Fibroblast of lung (primary cell): ENCODE measurements at regions not wholly inside any gene's neighbourhood (a gene's known extent, or its start where the extent isn't known, plus 50 kb on each side); places are given as distances from the start of the nearest gene placed in this dataset.

ENCODE experiments used
- CTCF ChIP-seq, 2 donors: IDR thresholded peaks in 1 of 2; conservative IDR thresholded peaks in 1 of 2; 1 replicate in 1 of 2; 2 replicates in 1 of 2; pipeline ENCODE4 v1.5.1; 2011 to 2012; ENCODE audit warnings: low read length in 2 of 2, control low read depth in 1 of 2, inconsistent platforms in 1 of 2, low read depth in 1 of 2, mild to moderate bottlenecking in 1 of 2
- EZH2 ChIP-seq: IDR thresholded peaks from 2 replicates; pipeline ENCODE4 v1.5.1; 2012; ENCODE audit warnings: low read length, control low read depth, mild to moderate bottlenecking; ENCODE audit errors: missing control alignments

- TF ChIP-seq CTCF (conservative IDR thresholded peaks at IDR 0.05 in 1 of 2, IDR thresholded peaks at IDR 0.05 in 1 of 2; ENCODE audit: low read depth in 1 of 2, low read length in 2 of 2): no peak
- TF ChIP-seq EZH2: no peak
These were observed 157.3 kb upstream of the TET2 start for GRCh38 chr4:104989371-104989770.
